Karpas-422 (cell line): ENCODE measurements at regions not wholly inside any gene's neighbourhood (a gene's known extent, or its start where the extent isn't known, plus 50 kb on each side); places are given as distances from the start of the nearest gene placed in this dataset.

Experiments used
- DNase-seq: peaks from one replicate; pipeline ENCODE4 v3.0.0-alpha.2; 2015
- H2AFZ ChIP-seq: fragments of 200-600 bp; sonication (generic); 2 replicates; pipeline ENCODE4 v1.6.1; 2014; ENCODE audit warnings: antibody characterized with exemption, low read length, mixed read lengths
- H3K27ac ChIP-seq: fragments of 200-600 bp; sonication (generic); 2 replicates; pipeline ENCODE4 v1.5.1; 2014; ENCODE audit warnings: mild to moderate bottlenecking, low read length, moderate library complexity
- H3K27me3 ChIP-seq: fragments of 200-600 bp; sonication (generic); 2 replicates; pipeline ENCODE4 v1.6.1; 2014; ENCODE audit warnings: low read length, mixed read lengths
- H3K36me3 ChIP-seq: fragments of 200-600 bp; sonication (generic); 2 replicates; pipeline ENCODE4 v1.6.1; 2014; ENCODE audit warnings: low read length, mixed read lengths; ENCODE audit not compliant: insufficient read depth
- H3K4me1 ChIP-seq: fragments of 200-600 bp; sonication (generic); 2 replicates; pipeline ENCODE4 v1.6.1; 2014; ENCODE audit warnings: mild to moderate bottlenecking, low read length, mixed read lengths
- H3K4me2 ChIP-seq: fragments of 200-600 bp; sonication (generic); 2 replicates; pipeline ENCODE4 v1.6.1; 2014; ENCODE audit warnings: low read length, low read depth, mild to moderate bottlenecking; ENCODE audit not compliant: poor library complexity, severe bottlenecking
- H3K4me3 ChIP-seq: fragments of 200-600 bp; sonication (generic); 2 replicates; pipeline ENCODE4 v1.5.1; 2014; ENCODE audit warnings: mild to moderate bottlenecking, antibody characterized with exemption, low read length, mixed read lengths
- H3K79me2 ChIP-seq: fragments of 200-600 bp; sonication (generic); 2 replicates; pipeline ENCODE4 v1.6.1; 2014; ENCODE audit warnings: mild to moderate bottlenecking, low read length, mixed read lengths
- H3K9ac ChIP-seq: fragments of 200-600 bp; sonication (generic); 2 replicates; pipeline ENCODE4 v1.6.0; 2014; ENCODE audit warnings: low read length
- H3K9me2 ChIP-seq: fragments of 200-600 bp; sonication (generic), shearing (Covaris generic); replicated peaks from 2 replicates; pipeline ENCODE4 v1.6.0; 2014; ENCODE audit warnings: mild to moderate bottlenecking, low read length, moderate library complexity; ENCODE audit not compliant: insufficient read depth
- H3K9me3 ChIP-seq: fragments of 300-700, 200-600 bp; sonication (generic); 2 replicates; pipeline ENCODE4 v1.6.1; 2014; ENCODE audit warnings: low read length, mixed read lengths
- H4K20me1 ChIP-seq: fragments of 200-600 bp; sonication (generic); 2 replicates; pipeline ENCODE4 v1.6.1; 2014; ENCODE audit warnings: mild to moderate bottlenecking, antibody characterized with exemption, low read length, low read depth; ENCODE audit not compliant: insufficient read depth

- no peak overlapping the region for H2AFZ ChIP-seq
- no peaks in the 10 kb centered on the region for H3K27me3 ChIP-seq
- no peak overlapping the region for H3K4me2 ChIP-seq
- H3K9me3 ChIP-seq: peaks cover 17% of the 10 kb centered on the region
- no peak overlapping the region for H3K27ac ChIP-seq
- H3K9me2 ChIP-seq: no peaks in the 10 kb centered on the region
- no peaks in the 10 kb centered on the region for H3K79me2 ChIP-seq
- peaks cover 9% of the 10 kb centered on the region for H3K4me1 ChIP-seq
- H3K36me3 ChIP-seq: no peaks in the 10 kb centered on the region
- H3K4me3 ChIP-seq: no peak overlapping the region
- DNase-seq: no peak
- H4K20me1 ChIP-seq: no peaks in the 10 kb centered on the region
- H3K9ac ChIP-seq: no peak overlapping the region
Observed at GRCh38 chr14:48955857-48956256, 630.3 kb downstream of the RPS29 start.

GRCh38 chr14:48954446-48954845 is 631.7 kb downstream of the RPS29 start:
- Histone ChIP-seq H3K9me2 (no peaks in the 10 kb centered on the region), H2AFZ (no peak overlapping the region), H3K79me2 (no peaks in the 10 kb centered on the region), H3K27ac (no peak overlapping the region), H3K36me3 (no peaks in the 10 kb centered on the region), H3K4me3 (no peak overlapping the region), H3K9me3 (peaks cover 18% of the 10 kb centered on the region), H4K20me1 (no peaks in the 10 kb centered on the region), H3K4me2 (no peak overlapping the region), H3K9ac (no peak overlapping the region), H3K27me3 (no peaks in the 10 kb centered on the region), H3K4me1 (peaks cover 9% of the 10 kb centered on the region)
- DNase-seq: no peak

- H3K4me1 ChIP-seq: no peaks in the 10 kb centered on the region
- DNase-seq: no peak
- no peaks in the 10 kb centered on the region for H3K79me2 ChIP-seq
- H3K9ac ChIP-seq: no peak overlapping the region
- H3K36me3 ChIP-seq: no peaks in the 10 kb centered on the region
- peaks cover 6% of the 10 kb centered on the region; the same call in 1 of the 2 replicates for H3K9me3 ChIP-seq
- no peak overlapping the region for H3K4me2 ChIP-seq
- no peaks in the 10 kb centered on the region for H3K27me3 ChIP-seq
- H4K20me1 ChIP-seq: no peaks in the 10 kb centered on the region
- no peaks in the 10 kb centered on the region for H3K9me2 ChIP-seq
- no peak overlapping the region for H2AFZ ChIP-seq
- no peak overlapping the region for H3K4me3 ChIP-seq
- no peak overlapping the region for H3K27ac ChIP-seq
Observed at GRCh38 chr14:48944809-48945208, 641.4 kb downstream of the RPS29 start.

GRCh38 chr14:48943913-48944312 is 642.3 kb downstream of the RPS29 start:
- no peak for DNase-seq
- H3K36me3 ChIP-seq: no peaks in the 10 kb centered on the region

GRCh38 chr14:48937541-48938195 is 648.5 kb downstream of the RPS29 start:
- no peak overlapping the region for H3K9ac ChIP-seq
- no peaks in the 10 kb centered on the region for H3K79me2 ChIP-seq
- DNase-seq: peak; percentile 58
- H3K9me3 ChIP-seq: peaks cover 3% of the 10 kb centered on the region; the same call in 1 of the 2 replicates
- H3K9me2 ChIP-seq: no peaks in the 10 kb centered on the region
- peak overlapping the region; percentile 53 for H3K4me2 ChIP-seq
- H3K27ac ChIP-seq: peak overlapping the region; percentile 86
- no peaks in the 10 kb centered on the region for H3K36me3 ChIP-seq
- H3K27me3 ChIP-seq: no peaks in the 10 kb centered on the region
- peak overlapping the region; percentile 25 for H3K4me3 ChIP-seq
- H3K4me1 ChIP-seq: peaks cover 41% of the 10 kb centered on the region
- H2AFZ ChIP-seq: peak overlapping the region; percentile 68
- H4K20me1 ChIP-seq: no peaks in the 10 kb centered on the region

More at GRCh38 chr14:48943913-48944312, 642.3 kb downstream of the RPS29 start:
- Histone ChIP-seq H4K20me1 (no peaks in the 10 kb centered on the region), H3K27me3 (no peaks in the 10 kb centered on the region), H3K9me3 (peaks cover 8% of the 10 kb centered on the region; the same call in 1 of the 2 replicates), H3K9ac (no peak overlapping the region), H3K9me2 (no peaks in the 10 kb centered on the region), H3K27ac (no peak overlapping the region), H3K4me3 (no peak overlapping the region), H3K4me2 (no peak overlapping the region), H3K79me2 (no peaks in the 10 kb centered on the region), H2AFZ (no peak overlapping the region), H3K4me1 (no peaks in the 10 kb centered on the region)

- H4K20me1 ChIP-seq: no peaks in the 10 kb centered on the region
- H3K9ac ChIP-seq: peak overlapping the region; percentile 23; the same call in 1 of the 2 replicates
- peak; percentile 72 for DNase-seq
- H2AFZ ChIP-seq: peak overlapping the region; percentile 47; the same call in 1 of the 2 replicates
- H3K27ac ChIP-seq: peak overlapping the region; percentile 86
- H3K9me2 ChIP-seq: no peaks in the 10 kb centered on the region
- H3K79me2 ChIP-seq: no peaks in the 10 kb centered on the region
- H3K27me3 ChIP-seq: no peaks in the 10 kb centered on the region
- H3K4me2 ChIP-seq: peak overlapping the region; percentile 53
- H3K9me3 ChIP-seq: peaks cover 4% of the 10 kb centered on the region; the same call in 1 of the 2 replicates
- H3K36me3 ChIP-seq: no peaks in the 10 kb centered on the region
- H3K4me3 ChIP-seq: peak overlapping the region; percentile 38
- peaks cover 41% of the 10 kb centered on the region for H3K4me1 ChIP-seq
Observed at GRCh38 chr14:48936849-48937248, 649.3 kb downstream of the RPS29 start.

- H3K27ac ChIP-seq: peak overlapping the region; percentile 86
- peak overlapping the region; percentile 47; the same call in 1 of the 2 replicates for H2AFZ ChIP-seq
- no peaks in the 10 kb centered on the region for H4K20me1 ChIP-seq
- peak overlapping the region; percentile 23; the same call in 1 of the 2 replicates for H3K9ac ChIP-seq
- H3K36me3 ChIP-seq: no peaks in the 10 kb centered on the region
- peak; percentile 51 for DNase-seq
- peaks cover 9% of the 10 kb centered on the region; the same call in 1 of the 2 replicates for H3K9me3 ChIP-seq
- peak overlapping the region; percentile 53 for H3K4me2 ChIP-seq
- no peaks in the 10 kb centered on the region for H3K79me2 ChIP-seq
- H3K9me2 ChIP-seq: no peaks in the 10 kb centered on the region
- peaks cover 41% of the 10 kb centered on the region for H3K4me1 ChIP-seq
- peak overlapping the region; percentile 38 for H3K4me3 ChIP-seq
- no peaks in the 10 kb centered on the region for H3K27me3 ChIP-seq
Observed at GRCh38 chr14:48936362-48936761, 649.8 kb downstream of the RPS29 start.

- H4K20me1 ChIP-seq: no peaks in the 10 kb centered on the region
- no peak for DNase-seq
- no peak overlapping the region for H2AFZ ChIP-seq
- no peaks in the 10 kb centered on the region for H3K79me2 ChIP-seq
- H3K4me1 ChIP-seq: no peaks in the 10 kb centered on the region
- no peak overlapping the region for H3K4me3 ChIP-seq
- no peak overlapping the region for H3K9ac ChIP-seq
- peaks cover 5% of the 10 kb centered on the region; the same call in 1 of the 2 replicates for H3K9me3 ChIP-seq
- H3K9me2 ChIP-seq: no peaks in the 10 kb centered on the region
- H3K4me2 ChIP-seq: no peak overlapping the region
- no peaks in the 10 kb centered on the region for H3K36me3 ChIP-seq
- H3K27ac ChIP-seq: no peak overlapping the region
- no peaks in the 10 kb centered on the region for H3K27me3 ChIP-seq
Observed at GRCh38 chr14:48925184-48925583, 661.0 kb downstream of the RPS29 start.
